IMR-90 (cell line): ENCODE measurements at regions not wholly inside any gene's neighbourhood (a gene's known extent, or its start where the extent isn't known, plus 50 kb on each side); places are given as distances from the start of the nearest gene placed in this dataset.

Source experiments
- CEBPB ChIP-seq: IDR thresholded peaks from 2 replicates; pipeline ENCODE4 v1.6.1; 2012; ENCODE audit warnings: low read depth, low read length, improper control_type of control experiment
- FOS ChIP-seq: fragments of 150-350 bp; IDR thresholded peaks from 2 replicates; pipeline ENCODE4 v1.6.1; 2016; ENCODE audit warnings: low read depth, low read length
- POLR2A ChIP-seq: IDR thresholded peaks from 2 replicates; pipeline ENCODE4 v1.6.1; 2012; ENCODE audit warnings: mild to moderate bottlenecking, low read depth, low read length
- RAD21 ChIP-seq: IDR thresholded peaks from 2 replicates; pipeline ENCODE4 v1.6.1; 2012; ENCODE audit warnings: low read length, improper control_type of control experiment
- RCOR1 ChIP-seq: IDR thresholded peaks from 2 replicates; pipeline ENCODE4 v1.6.1; 2012; ENCODE audit warnings: mild to moderate bottlenecking, low read length, improper control_type of control experiment; ENCODE audit not compliant: insufficient replicate concordance
- SMC3 ChIP-seq: fragments of 150-350 bp; IDR thresholded peaks from 2 replicates; pipeline ENCODE4 v1.6.1; 2016; ENCODE audit warnings: low read depth, mild to moderate bottlenecking, antibody characterized with exemption, low read length, moderate library complexity
- USF2 ChIP-seq: fragments of 150-350 bp; IDR thresholded peaks from 2 replicates; pipeline ENCODE4 v1.6.1; 2017; ENCODE audit warnings: mild to moderate bottlenecking, antibody characterized with exemption, low read length, low read depth
- TF ChIP-seq, protein P1 (sequence below): conservative IDR thresholded peaks from 2 replicates; pipeline ENCODE4 v1.5.1; 2012; ENCODE audit warnings: mild to moderate bottlenecking, low read depth, low read length, improper control_type of control experiment

DNA sequence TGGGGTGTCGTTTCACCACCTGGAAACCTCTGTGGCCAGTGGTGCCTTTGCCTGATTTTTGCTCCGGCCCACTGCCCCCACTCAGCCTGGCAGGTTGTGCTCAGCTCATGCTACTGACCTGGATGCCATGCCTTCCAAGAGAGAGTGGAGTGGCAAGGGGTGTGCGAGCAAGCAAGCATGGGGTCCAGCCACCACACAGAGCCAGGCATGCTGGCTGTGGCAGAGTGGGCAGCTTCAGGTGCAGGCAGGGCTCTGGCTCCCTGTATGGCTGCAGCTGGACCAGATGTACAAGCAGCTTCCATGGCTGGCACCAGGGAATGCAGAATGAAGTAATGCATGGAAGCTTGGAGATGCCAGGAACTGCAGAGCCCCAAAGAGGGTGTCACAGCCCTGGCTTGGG is 620.5 kb upstream of the SETBP1 start:
- TF ChIP-seq, protein P1, sequence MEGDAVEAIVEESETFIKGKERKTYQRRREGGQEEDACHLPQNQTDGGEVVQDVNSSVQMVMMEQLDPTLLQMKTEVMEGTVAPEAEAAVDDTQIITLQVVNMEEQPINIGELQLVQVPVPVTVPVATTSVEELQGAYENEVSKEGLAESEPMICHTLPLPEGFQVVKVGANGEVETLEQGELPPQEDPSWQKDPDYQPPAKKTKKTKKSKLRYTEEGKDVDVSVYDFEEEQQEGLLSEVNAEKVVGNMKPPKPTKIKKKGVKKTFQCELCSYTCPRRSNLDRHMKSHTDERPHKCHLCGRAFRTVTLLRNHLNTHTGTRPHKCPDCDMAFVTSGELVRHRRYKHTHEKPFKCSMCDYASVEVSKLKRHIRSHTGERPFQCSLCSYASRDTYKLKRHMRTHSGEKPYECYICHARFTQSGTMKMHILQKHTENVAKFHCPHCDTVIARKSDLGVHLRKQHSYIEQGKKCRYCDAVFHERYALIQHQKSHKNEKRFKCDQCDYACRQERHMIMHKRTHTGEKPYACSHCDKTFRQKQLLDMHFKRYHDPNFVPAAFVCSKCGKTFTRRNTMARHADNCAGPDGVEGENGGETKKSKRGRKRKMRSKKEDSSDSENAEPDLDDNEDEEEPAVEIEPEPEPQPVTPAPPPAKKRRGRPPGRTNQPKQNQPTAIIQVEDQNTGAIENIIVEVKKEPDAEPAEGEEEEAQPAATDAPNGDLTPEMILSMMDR = no peak
- TF ChIP-seq USF2 (no peak), RAD21 (no peak), CEBPB (no peak), FOS (no peak), SMC3 (no peak), RCOR1 (no peak), POLR2A (no peak)
